NB4 (cell line): ENCODE measurements at regions not wholly inside any gene's neighbourhood (a gene's known extent, or its start where the extent isn't known, plus 50 kb on each side); places are given as distances from the start of the nearest gene placed in this dataset.

Source experiments
- MAX ChIP-seq: IDR thresholded peaks from 2 replicates; pipeline ENCODE4 v1.6.1; 2011; ENCODE audit warnings: low read depth, low read length
- POLR2A ChIP-seq: IDR thresholded peaks from 2 replicates; pipeline ENCODE4 v1.6.1; 2011; ENCODE audit warnings: mild to moderate bottlenecking; ENCODE audit not compliant: insufficient read length; ENCODE audit errors: extremely low read depth

DNA sequence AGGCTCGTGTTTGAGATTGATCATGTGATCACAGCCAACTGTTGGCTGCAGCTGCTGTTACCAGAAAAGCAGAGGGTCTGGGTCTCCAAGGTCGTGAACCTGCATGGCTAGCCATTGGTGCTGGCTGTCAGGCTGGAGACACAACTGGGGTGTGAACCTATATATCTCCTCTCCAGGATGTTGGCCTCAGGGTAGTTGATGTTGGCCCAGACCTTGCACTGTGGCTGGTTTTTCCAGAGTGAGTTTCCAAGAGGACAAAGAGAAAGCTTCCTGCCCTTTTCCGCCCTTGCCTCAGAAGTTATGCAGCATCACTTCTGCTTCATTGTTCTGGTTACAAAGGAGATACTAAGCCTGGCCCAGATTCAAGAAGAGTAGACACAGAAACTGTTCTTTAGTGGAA is 607.8 kb upstream of the HS3ST1 start:
- TF ChIP-seq MAX, result no peak
- TF ChIP-seq POLR2A, result no peak
